MV-4-11 (cell line): ENCODE measurements at regions not wholly inside any gene's neighbourhood (a gene's known extent, or its start where the extent isn't known, plus 50 kb on each side); places are given as distances from the start of the nearest gene placed in this dataset.

Experiments
- DNase-seq: peaks from one replicate; lab custom pipeline; 2025; lab: John Stamatoyannopoulos, UW

DNA sequence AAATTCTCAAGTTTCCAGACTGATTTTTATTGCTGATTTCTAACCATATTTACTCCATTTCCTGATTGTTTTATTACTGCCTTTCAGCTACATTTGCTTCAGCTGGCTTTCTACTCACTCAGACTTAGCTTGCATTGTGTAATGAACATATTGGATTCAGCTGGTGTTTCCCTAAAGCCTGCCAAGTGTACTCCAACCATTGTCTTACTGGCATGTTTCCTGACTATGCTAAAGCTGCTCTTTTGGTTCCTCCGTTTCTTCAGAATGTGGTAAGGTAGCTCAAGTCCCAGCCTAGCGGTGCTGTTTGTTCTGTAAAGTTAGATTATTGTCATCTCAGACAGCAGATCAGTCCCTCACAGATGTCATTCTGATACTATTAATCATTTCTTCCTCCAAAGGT, 53.1 kb upstream of the GLRA2 start:
- no peak for DNase-seq

DNA sequence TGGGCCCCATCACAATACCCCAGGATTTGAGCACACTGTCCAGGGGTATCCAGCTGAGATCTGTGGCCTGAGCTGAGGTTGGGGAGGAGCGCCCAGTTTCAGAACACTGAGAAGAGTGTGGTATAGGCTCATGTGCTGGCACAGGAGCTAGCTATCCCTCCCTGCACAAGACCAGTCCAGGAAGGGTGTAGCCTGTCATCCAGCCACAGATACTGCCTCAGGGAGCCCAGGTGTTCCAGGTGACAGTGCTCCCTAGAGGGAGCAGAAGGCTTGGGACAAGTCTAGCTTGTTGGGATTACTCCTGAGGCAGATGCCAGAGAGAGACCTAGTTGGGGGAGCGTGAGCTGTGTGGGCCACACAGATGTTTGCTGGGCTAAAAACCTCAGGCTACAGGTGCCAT, 79.6 kb upstream of the GLRA2 start:
- DNase-seq = no peak

GRCh38 chrX:14448406-14448805, 80.9 kb upstream of the GLRA2 start:
- DNase-seq = no peak

DNA sequence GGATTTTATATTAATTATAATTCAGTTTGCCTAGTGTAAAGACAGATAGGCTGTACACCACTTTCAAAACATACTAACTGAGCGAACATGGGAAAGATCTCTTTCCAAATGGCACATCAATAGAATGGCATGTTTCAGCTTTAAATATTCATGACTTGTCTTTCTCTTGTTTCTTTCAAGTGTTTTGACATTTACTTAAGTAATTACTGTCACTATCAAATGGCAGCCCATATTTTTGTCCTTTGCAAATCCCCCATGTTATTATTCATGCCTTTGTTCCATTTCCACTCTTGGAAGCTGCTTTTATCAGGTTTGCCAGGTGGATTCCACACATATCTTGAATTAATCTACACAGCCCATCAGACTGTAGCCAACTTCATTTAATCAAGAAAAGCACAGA, 89.2 kb upstream of the GLRA2 start:
- no peak for DNase-seq

DNA sequence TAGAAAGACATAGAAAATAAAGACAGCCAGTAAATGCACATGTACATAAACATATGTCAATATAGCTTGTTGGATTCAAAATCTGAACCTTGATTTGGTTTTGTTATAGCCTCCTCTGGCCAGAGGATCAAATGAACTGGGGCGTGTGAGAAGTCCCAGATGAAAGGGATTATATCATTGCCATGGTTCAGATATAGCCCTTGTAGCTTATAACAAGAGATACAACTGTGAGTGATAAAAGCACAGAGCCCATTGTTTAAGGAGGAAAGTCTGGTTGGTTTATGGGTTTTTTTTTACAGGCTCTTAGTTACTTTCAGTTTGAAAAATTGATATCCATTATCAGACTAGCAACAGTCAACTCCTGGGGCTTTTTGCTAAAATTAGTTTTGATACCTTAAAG, 101.7 kb upstream of the GLRA2 start:
- DNase-seq = no peak

DNA sequence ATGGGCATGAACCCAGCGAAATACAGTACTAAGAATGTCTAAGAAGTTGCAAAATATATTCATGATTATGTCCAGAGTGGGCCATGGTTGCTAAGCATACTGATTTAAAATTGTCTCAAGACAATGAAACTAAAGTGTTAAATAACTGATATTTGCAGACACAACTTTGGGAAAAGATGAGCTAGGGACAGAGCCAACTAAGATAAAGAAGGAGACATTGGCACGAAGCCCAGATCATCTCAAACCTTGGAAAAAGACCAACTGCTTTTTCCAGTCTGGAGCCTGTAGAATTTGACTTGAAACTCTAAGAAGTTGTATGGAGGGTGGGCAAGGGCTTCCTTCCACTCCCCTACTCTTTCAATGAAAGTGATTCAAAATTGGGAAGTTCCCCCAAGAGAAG, 108.5 kb upstream of the GLRA2 start:
- no peak for DNase-seq

- DNase-seq = no peak
Measured at GRCh38 chrX:14412686-14413085, 116.7 kb upstream of the GLRA2 start.

DNA sequence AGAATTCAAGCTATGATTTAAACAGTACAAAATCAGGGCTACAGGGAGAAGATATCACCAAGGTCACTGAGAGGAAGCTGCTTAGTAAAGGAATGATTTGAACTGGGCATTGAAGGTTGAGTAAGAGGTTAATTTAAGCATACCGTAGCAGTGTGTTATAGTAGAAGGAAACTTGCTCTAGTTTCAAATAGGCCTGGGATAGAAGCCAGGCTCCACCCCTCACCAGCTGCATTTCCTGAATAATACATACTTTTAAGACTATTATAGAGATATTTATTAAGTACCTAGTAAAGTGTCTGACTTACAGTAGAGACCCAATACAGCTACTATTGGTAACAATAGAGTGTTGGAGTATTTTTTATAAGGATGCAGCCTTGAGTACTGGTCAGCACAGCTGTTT, 118.0 kb upstream of the GLRA2 start:
- no peak for DNase-seq

- no peak for DNase-seq
Measured at GRCh38 chrX:14409341-14409740, 120.0 kb upstream of the GLRA2 start.

DNA sequence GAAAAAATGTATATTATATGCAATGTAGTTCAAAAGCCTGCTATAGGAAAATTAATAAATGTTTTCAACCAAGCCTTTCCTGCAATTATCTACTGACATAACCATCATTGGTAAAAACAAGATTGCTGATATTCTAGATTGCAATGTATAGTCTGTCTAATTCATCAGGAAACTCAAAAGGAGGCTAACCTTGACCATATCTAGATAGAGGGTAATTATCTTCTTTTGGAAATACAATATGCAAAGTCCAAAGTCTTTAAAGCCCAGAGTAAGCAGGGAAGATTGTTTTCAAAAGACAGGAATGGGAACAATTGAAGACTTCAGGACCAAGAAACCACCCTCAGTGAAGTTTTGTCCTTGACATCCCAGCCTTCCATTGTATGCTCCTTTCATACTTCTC, 123.1 kb upstream of the GLRA2 start:
- no peak for DNase-seq

GRCh38 chrX:14398725-14399124, 130.6 kb upstream of the GLRA2 start:
- DNase-seq = no peak

GRCh38 chrX:14389682-14390081, 139.7 kb upstream of the GLRA2 start:
- DNase-seq = no peak

DNA sequence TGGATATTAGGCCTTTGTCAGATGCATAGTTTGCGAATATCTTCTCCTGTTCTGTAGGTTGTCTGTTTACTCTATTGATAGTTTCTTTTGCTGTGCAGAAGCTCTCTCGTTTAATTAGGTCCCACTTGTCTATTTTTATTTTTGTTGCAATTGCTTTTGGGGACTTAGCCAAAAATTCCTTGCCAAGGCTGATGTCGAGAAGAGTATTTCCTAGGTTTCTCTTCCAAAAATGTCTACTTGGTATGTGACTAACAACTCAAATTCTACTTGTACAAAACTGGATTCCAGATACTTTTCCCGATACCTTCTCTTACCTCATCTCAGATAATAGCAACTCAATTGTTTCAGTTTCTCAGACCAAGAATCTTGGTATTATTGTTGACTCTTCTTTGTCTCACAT, 142.4 kb upstream of the GLRA2 start:
- DNase-seq = no peak

- no peak for DNase-seq
Measured at GRCh38 chrX:14380044-14380443, 149.3 kb upstream of the GLRA2 start.

- no peak for DNase-seq
Measured at GRCh38 chrX:14377427-14377826, 151.9 kb upstream of the GLRA2 start.

GRCh38 chrX:14363728-14364127, 165.6 kb upstream of the GLRA2 start:
- no peak for DNase-seq

GRCh38 chrX:14362721-14363120, 166.6 kb upstream of the GLRA2 start:
- no peak for DNase-seq

DNA sequence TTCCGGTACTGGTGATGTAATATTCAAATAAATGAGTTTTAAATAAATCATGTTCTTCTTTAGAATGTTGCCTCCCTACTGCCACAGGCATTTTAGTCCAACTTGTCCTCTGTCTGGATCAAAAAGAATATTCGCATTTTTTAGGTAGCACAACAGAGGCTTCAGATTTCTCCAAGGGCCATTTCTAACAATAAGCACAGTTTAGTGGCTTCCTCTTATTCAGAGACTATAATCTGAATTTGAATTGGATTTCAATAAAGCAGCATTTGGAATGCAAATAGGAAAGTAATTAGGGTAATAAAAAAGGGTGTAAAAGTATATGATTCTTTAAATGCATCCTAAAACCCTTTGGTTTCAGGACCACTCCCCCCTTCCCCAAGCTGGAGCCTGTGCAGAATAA, 167.9 kb upstream of the GLRA2 start:
- DNase-seq = no peak

DNA sequence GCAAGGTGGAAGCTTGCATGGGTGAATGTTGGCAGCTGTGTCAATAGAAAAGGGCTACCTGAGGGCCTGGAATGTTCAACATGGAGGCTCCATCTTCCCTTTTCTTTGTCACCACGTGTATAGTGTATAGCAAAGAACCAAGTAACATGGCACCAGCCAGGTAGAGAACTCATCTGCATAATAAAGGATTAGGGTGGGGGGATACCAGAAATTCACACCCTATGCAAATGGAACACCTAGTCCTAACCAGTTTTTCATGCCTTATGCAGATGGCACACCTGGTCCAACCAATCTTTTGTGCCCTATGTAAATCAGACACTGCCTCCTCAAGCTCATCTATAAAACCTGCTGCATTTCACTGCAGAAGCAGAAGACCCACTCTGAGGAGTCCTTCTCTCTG, 169.6 kb upstream of the GLRA2 start:
- no peak for DNase-seq

DNA sequence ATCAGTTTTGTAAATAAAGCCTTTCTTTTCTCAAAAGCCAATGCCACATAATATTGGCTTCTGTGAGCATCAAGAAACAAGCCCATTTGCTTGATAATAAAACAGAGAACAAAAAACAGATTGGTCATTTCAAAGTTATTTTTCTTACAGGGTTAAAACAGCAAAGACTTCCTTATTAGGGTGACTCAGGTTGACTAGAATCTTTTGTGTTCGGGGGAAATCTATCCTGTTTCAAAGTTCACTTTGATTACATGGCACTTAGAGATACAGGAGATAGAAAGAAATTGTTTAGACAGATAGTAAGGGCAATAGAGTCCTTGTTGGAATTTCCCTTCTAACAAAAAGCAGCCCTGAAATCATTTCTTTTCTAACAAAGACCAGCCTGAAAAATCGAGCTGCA, 170.0 kb upstream of the GLRA2 start:
- DNase-seq = no peak

DNA sequence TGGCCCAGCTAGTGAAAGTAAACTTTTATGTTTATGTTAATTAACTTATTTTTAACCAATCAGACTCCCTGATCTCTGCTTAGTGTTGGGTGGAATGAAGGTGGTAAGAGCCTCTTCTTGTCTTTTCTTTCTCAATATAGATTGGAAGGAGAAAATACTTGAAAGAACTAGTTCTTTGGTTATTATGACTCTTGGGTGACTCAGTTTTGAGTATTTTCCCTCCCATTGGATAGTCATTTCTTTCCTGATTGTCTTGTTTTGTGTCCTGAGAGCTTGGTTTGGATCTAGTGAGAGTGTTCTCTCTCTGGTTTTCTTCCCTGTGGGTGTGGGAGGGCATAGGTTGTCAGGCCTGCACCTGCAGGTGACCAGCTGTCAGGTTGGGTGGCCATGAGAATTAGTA, 172.0 kb upstream of the GLRA2 start:
- DNase-seq = no peak

DNA sequence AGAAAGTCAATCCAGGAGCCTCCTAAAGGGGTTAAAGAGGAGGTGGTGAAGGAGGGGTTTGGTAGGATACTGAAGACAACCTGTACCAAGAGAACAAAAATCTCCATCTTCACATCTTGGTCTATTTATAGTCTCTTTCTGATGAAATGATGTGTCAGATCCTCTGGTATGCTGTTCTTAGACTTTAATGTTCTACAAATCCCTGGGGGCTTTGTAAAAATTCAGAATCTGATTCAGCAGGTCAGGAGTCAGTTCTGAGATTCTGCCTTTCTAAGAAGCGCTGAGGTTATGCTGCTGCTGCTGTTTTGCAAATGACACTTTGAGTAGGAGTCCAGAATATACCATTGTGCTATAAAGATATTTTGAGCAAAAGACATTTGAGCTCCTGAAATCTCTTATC, 172.9 kb upstream of the GLRA2 start:
- no peak for DNase-seq

DNA sequence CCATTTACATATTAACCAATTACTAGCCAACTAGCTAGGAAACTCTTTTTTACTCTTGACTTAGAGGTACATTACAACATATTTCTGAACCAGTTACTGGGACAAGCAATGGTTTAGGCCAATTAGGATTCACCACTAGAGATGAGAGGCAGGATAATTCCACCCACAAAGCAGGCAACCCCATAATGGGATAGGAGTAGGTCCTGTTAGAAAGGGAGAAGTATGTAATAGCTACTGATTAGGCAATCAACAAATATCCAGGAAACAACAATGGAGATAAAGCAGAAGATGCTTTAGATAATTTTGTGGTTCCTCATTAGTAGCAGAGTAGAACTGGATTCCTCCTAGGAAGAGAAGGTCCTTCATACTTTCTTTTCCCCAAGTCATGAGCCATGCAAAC, 173.8 kb upstream of the GLRA2 start:
- peak; percentile 0 for DNase-seq

- no peak for DNase-seq
Measured at GRCh38 chrX:14354521-14354920, 174.8 kb upstream of the GLRA2 start.

DNA sequence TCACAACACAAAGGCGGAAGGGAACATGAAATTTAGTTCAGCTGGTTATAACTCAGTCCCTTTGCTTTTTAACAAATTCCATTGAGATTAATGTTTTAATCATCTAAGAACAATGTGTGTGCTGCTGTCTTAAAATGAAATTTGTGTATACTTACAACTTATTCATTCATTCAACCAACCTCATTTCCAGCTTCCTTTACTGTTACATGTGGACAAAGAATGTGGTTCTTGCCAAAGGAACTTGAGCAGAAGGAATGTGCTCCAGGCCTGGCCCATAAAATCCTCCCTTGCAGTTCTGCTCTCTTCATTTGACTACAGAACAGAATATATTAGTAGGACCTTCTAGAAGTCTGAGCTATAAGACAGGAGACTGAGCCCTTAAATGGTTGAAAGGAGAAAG, 176.8 kb upstream of the GLRA2 start:
- DNase-seq = no peak
